ENCODE measurements at regions not wholly inside any gene's neighbourhood (a gene's known extent, or its start where the extent isn't known, plus 50 kb on each side); places are given as distances from the start of the nearest gene placed in this dataset.

- peak; percentile 60 for DNase-seq (ENCODE audit: low spot score)
Measured at GRCh38 chr9:78866207-78867132, 569.5 kb downstream of the PSAT1 start.

GRCh38 chr9:78871086-78871451 is 574.1 kb downstream of the PSAT1 start:
- no peak for DNase-seq (ENCODE audit: low spot score)

GRCh38 chr9:78871452-78872331 is 574.8 kb downstream of the PSAT1 start:
- DNase-seq (ENCODE audit: low spot score) = no peak

GRCh38 chr9:78874061-78874460 is 577.1 kb downstream of the PSAT1 start:
- no peak for DNase-seq (ENCODE audit: low spot score)

- DNase-seq (ENCODE audit: low spot score) = no peak
Measured at GRCh38 chr9:78879324-78880100, 582.6 kb downstream of the PSAT1 start.

- no peak for DNase-seq (ENCODE audit: low spot score)
Measured at GRCh38 chr9:78881295-78881694, 584.4 kb downstream of the PSAT1 start.

- no peak for DNase-seq (ENCODE audit: low spot score)
Measured at GRCh38 chr9:78882481-78882880, 585.6 kb downstream of the PSAT1 start.

GRCh38 chr9:78884611-78885150 is 587.8 kb downstream of the PSAT1 start:
- DNase-seq (ENCODE audit: low spot score) = no peak

- DNase-seq (ENCODE audit: low spot score) = no peak
Measured at GRCh38 chr9:78892182-78892581, 595.3 kb downstream of the PSAT1 start.

GRCh38 chr9:78892769-78893168 is 595.8 kb downstream of the PSAT1 start:
- no peak for DNase-seq (ENCODE audit: low spot score)

GRCh38 chr9:78893774-78894401 is 597.0 kb downstream of the PSAT1 start:
- DNase-seq (ENCODE audit: low spot score) = no peak

GRCh38 chr9:78896479-78896878 is 599.6 kb downstream of the PSAT1 start:
- DNase-seq (ENCODE audit: low spot score) = no peak

- DNase-seq (ENCODE audit: low spot score) = no peak
Measured at GRCh38 chr9:78898234-78898633, 601.3 kb downstream of the PSAT1 start.

- DNase-seq (ENCODE audit: low spot score) = no peak
Measured at GRCh38 chr9:78899006-78899405, 602.1 kb downstream of the PSAT1 start.

- DNase-seq (ENCODE audit: low spot score) = no peak
Measured at GRCh38 chr9:78900500-78900899, 603.6 kb downstream of the PSAT1 start.

GRCh38 chr9:78902051-78902450 is 605.1 kb downstream of the PSAT1 start:
- no peak for DNase-seq (ENCODE audit: low spot score)

- DNase-seq (ENCODE audit: low spot score) = no peak
Measured at GRCh38 chr9:78903581-78903980, 606.7 kb downstream of the PSAT1 start.

- no peak for DNase-seq (ENCODE audit: low spot score)
Measured at GRCh38 chr9:78904686-78905085, 607.8 kb downstream of the PSAT1 start.

GRCh38 chr9:78905387-78905786 is 608.5 kb downstream of the PSAT1 start:
- no peak for DNase-seq (ENCODE audit: low spot score)

GRCh38 chr9:78905986-78906755 is 609.2 kb downstream of the PSAT1 start:
- no peak for DNase-seq (ENCODE audit: low spot score)

- DNase-seq (ENCODE audit: low spot score) = no peak
Measured at GRCh38 chr9:78909566-78909965, 612.6 kb downstream of the PSAT1 start.

All from RKO (cell line).